IMR-90 (cell line): ENCODE measurements at regions not wholly inside any gene's neighbourhood (a gene's known extent, or its start where the extent isn't known, plus 50 kb on each side); places are given as distances from the start of the nearest gene placed in this dataset.

Experiments
- ELK1 ChIP-seq: fragments of 150-350 bp; IDR thresholded peaks from 2 replicates; pipeline ENCODE4 v1.6.1; 2016; ENCODE audit warnings: low read depth, mild to moderate bottlenecking, low read length, moderate library complexity, borderline replicate concordance
- POLR2A ChIP-seq: IDR thresholded peaks from 2 replicates; pipeline ENCODE4 v1.6.1; 2012; ENCODE audit warnings: mild to moderate bottlenecking, low read depth, low read length
- RAD21 ChIP-seq: IDR thresholded peaks from 2 replicates; pipeline ENCODE4 v1.6.1; 2012; ENCODE audit warnings: low read length, improper control_type of control experiment
- TF ChIP-seq, protein P1 (sequence below): conservative IDR thresholded peaks from 2 replicates; pipeline ENCODE4 v1.5.1; 2012; ENCODE audit warnings: mild to moderate bottlenecking, low read depth, low read length, improper control_type of control experiment

GRCh38 chr9:105116052-105116868, 128.2 kb upstream of the SLC44A1 start:
- TF ChIP-seq, protein P1, sequence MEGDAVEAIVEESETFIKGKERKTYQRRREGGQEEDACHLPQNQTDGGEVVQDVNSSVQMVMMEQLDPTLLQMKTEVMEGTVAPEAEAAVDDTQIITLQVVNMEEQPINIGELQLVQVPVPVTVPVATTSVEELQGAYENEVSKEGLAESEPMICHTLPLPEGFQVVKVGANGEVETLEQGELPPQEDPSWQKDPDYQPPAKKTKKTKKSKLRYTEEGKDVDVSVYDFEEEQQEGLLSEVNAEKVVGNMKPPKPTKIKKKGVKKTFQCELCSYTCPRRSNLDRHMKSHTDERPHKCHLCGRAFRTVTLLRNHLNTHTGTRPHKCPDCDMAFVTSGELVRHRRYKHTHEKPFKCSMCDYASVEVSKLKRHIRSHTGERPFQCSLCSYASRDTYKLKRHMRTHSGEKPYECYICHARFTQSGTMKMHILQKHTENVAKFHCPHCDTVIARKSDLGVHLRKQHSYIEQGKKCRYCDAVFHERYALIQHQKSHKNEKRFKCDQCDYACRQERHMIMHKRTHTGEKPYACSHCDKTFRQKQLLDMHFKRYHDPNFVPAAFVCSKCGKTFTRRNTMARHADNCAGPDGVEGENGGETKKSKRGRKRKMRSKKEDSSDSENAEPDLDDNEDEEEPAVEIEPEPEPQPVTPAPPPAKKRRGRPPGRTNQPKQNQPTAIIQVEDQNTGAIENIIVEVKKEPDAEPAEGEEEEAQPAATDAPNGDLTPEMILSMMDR: no peak
- TF ChIP-seq ELK1 (no peak), POLR2A (no peak), RAD21 (no peak)
